K562 (cell line): ENCODE measurements at regions not wholly inside any gene's neighbourhood (a gene's known extent, or its start where the extent isn't known, plus 50 kb on each side); places are given as distances from the start of the nearest gene placed in this dataset.

Experiments
- ATAC-seq: fragments of 200-7000 bp; cut with Tn5 transposase; 3 replicates; pipeline ENCODE4 v1.9.1; 2020; ENCODE audit warnings: moderate library complexity
- BruUV-seq: library from RNA; stranded (reverse); fragments of 400-500 nt; replicated peaks from 2 replicates; lab custom pipeline; 2021; lab: Mats Ljungman, UMichigan
- CTCF ChIA-PET: fragments of 300-600 bp; formaldehyde crosslinking; extraction: SDS; loops from one replicate; lab custom pipeline; 2021; ENCODE audit warnings: low intra/inter-chr PET ratio; lab: Yijun Ruan, JAX
- POLR2A ChIA-PET: fragments of 300-600, 350-650 bp; sonication (Branson Sonifier 250); formaldehyde crosslinking; extraction: SDS; loops from one replicate; lab custom pipeline; 2021; ENCODE audit warnings: antibody characterized with exemption, inconsistent platforms; lab: Yijun Ruan, JAX
- DNase-seq, 4 experiments: peaks; one replicate each; pipeline versions ENCODE4 v3.0.0 to v3.0.0-alpha.2; 2011 to 2018; ENCODE audit warnings: low spot score in 3 of 4, mixed read lengths in 3 of 4; ENCODE audit errors: extremely low read depth in 1 of 4
- FAIRE-seq: peaks from 2 replicates; lab custom pipeline; 2011; peaks lifted over from hg19 to GRCh38; lab: Jason Lieb, UNC
- H2AFZ ChIP-seq: 2 replicates; pipeline ENCODE4 v1.6.0; 2011; ENCODE audit warnings: low read depth, low read length, control low read depth, inconsistent platforms
- H3K27ac ChIP-seq: fragments of 200-600 bp; 3 replicates; pipeline ENCODE4 v1.8.0; 2011; ENCODE audit warnings: low read depth, mild to moderate bottlenecking, control low read depth, inconsistent platforms, low read length, moderate library complexity, mixed read lengths; ENCODE audit errors: extremely low read depth
- H3K27me3 ChIP-seq, 2 experiments: fragments of 300-600 bp in 1 of 2; 2 replicates in 1 of 2; 3 replicates in 1 of 2; pipeline versions ENCODE4 v1.6.0 to v1.8.0; 2011; ENCODE audit warnings: inconsistent platforms in 2 of 2, low read length in 2 of 2, mild to moderate bottlenecking in 1 of 2, mixed read lengths in 1 of 2, moderate library complexity in 1 of 2; ENCODE audit not compliant: control insufficient read depth in 2 of 2, insufficient read depth in 2 of 2
- H3K36me3 ChIP-seq: fragments of 300-600 bp; 3 replicates; pipeline ENCODE4 v1.8.0; 2011; ENCODE audit warnings: mild to moderate bottlenecking, low read length, inconsistent platforms; ENCODE audit not compliant: control insufficient read depth, insufficient read depth
- H3K4me1 ChIP-seq, 2 experiments: fragments of 200-600 bp in 1 of 2; replicated peaks in 1 of 2; 2 replicates in 1 of 2; 3 replicates in 1 of 2; pipeline versions ENCODE4 v1.5.1 to v1.8.0; 2011; ENCODE audit warnings: inconsistent platforms in 2 of 2, low read length in 2 of 2, mild to moderate bottlenecking in 1 of 2, mixed read lengths in 1 of 2, moderate library complexity in 1 of 2; ENCODE audit not compliant: control insufficient read depth in 2 of 2, insufficient read depth in 2 of 2
- H3K4me2 ChIP-seq: 2 replicates; pipeline ENCODE4 v1.6.1; 2011; ENCODE audit warnings: low read length, control low read depth, inconsistent platforms, mixed read lengths; ENCODE audit not compliant: insufficient read depth
- H3K4me3 ChIP-seq: fragments of 200-600 bp; sonication (generic), shearing (Covaris generic); 2 replicates; pipeline ENCODE4 v1.5.1; 2016; ENCODE audit warnings: control low read depth, inconsistent platforms
- H3K79me2 ChIP-seq: fragments of 200-600 bp; 3 replicates; pipeline ENCODE4 v1.8.0; 2011; ENCODE audit warnings: low read length, inconsistent platforms; ENCODE audit not compliant: control insufficient read depth, insufficient read depth
- H3K9ac ChIP-seq, 2 experiments: 2 replicates each; pipeline versions ENCODE4 v1.6.0 to v1.6.1; 2011; ENCODE audit warnings: low read depth in 2 of 2, low read length in 2 of 2, control low read depth in 1 of 2, inconsistent platforms in 1 of 2, mild to moderate bottlenecking in 1 of 2, mixed read lengths in 1 of 2; ENCODE audit not compliant: insufficient read depth in 1 of 2
- H3K9me1 ChIP-seq: one replicate; pipeline ENCODE4 v1.6.0; 2011; ENCODE audit warnings: inconsistent platforms, mild to moderate bottlenecking, low read length, moderate library complexity; ENCODE audit not compliant: control insufficient read depth, insufficient read depth
- H3K9me3 ChIP-seq: replicated peaks from 2 replicates; pipeline ENCODE4 v1.5.1; 2011; ENCODE audit warnings: low read depth, low read length, inconsistent platforms; ENCODE audit not compliant: control insufficient read depth, insufficient read depth
- H4K20me1 ChIP-seq: replicated peaks from 2 replicates; pipeline ENCODE4 v1.6.1; 2011; ENCODE audit warnings: low read length, inconsistent platforms, mixed read lengths; ENCODE audit not compliant: control insufficient read depth, insufficient read depth
- ARID4B ChIP-seq: sonication (generic); formaldehyde crosslinking; IDR thresholded peaks from 2 replicates; pipeline ENCODE4 v1.8.0; 2022; ENCODE audit warnings: mild to moderate bottlenecking, missing genetic modification reagents
- ASH1L ChIP-seq: fragments of 450-650 bp; IDR thresholded peaks from 2 replicates; pipeline ENCODE4 v1.6.1; 2018; ENCODE audit warnings: borderline replicate concordance, mild to moderate bottlenecking, low read depth; ENCODE audit not compliant: partially characterized antibody
- BMI1 ChIP-seq: fragments of 150-350 bp; IDR thresholded peaks from 2 replicates; pipeline ENCODE4 v1.6.1; 2014; ENCODE audit warnings: low read length
- BRCA1 ChIP-seq, 2 experiments: fragments of 450-650 bp in 1 of 2; sonication (generic) in 1 of 2; formaldehyde crosslinking in 1 of 2; IDR thresholded peaks; 2 replicates each; pipeline versions ENCODE4 v1.5.0 to v1.6.1; 2017 to 2020; ENCODE audit warnings: mild to moderate bottlenecking in 1 of 2, missing genetic modification reagents in 1 of 2
- GABPB2 ChIP-seq: fragments of 250-450 bp; sonication (Bioruptor Pico); conservative IDR thresholded peaks from 2 replicates; pipeline ENCODE4 v1.5.1; 2021; ENCODE audit warnings: mild to moderate bottlenecking
- GTF2A2 ChIP-seq: IDR thresholded peaks from 2 replicates; pipeline ENCODE4 v1.6.1; 2016; ENCODE audit warnings: mild to moderate bottlenecking, missing genetic modification characterization, missing compliant biosample characterization
- HBP1 ChIP-seq: fragments of 450-650 bp; formaldehyde crosslinking; IDR thresholded peaks from 2 replicates; pipeline ENCODE4 v1.4.0; 2022; ENCODE audit warnings: missing genetic modification characterization
- MCM3 ChIP-seq: fragments of 450-650 bp; IDR thresholded peaks from 2 replicates; pipeline ENCODE4 v1.6.1; 2016
- NCOR1 ChIP-seq: fragments of 450-650 bp; IDR thresholded peaks from 2 replicates; pipeline ENCODE4 v1.6.1; 2016; ENCODE audit warnings: mild to moderate bottlenecking, moderate library complexity
- NR1H2 ChIP-seq: sonication (generic); formaldehyde crosslinking; IDR thresholded peaks from 2 replicates; pipeline ENCODE4 v1.4.0; 2020; ENCODE audit warnings: mild to moderate bottlenecking, missing genetic modification reagents
- OTX1 ChIP-seq: fragments of 450-650 bp; formaldehyde crosslinking; IDR thresholded peaks from 2 replicates; pipeline ENCODE4 v1.4.0; 2022; ENCODE audit warnings: mild to moderate bottlenecking
- POLR2AphosphoS5 ChIP-seq: IDR thresholded peaks from 2 replicates; pipeline ENCODE4 v1.6.1; 2011; ENCODE audit warnings: mild to moderate bottlenecking, low read depth, low read length, moderate library complexity; ENCODE audit not compliant: control insufficient read depth, insufficient read depth
- PTRF ChIP-seq: fragments of 450-650 bp; IDR thresholded peaks from 2 replicates; pipeline ENCODE4 v1.6.1; 2016; ENCODE audit warnings: mild to moderate bottlenecking, missing genetic modification characterization, missing compliant biosample characterization
- TCFL5 ChIP-seq: fragments of 250-450 bp; sonication (Bioruptor Pico); conservative IDR thresholded peaks from 2 replicates; pipeline ENCODE4 v1.6.1; 2021; ENCODE audit warnings: mild to moderate bottlenecking, moderate library complexity, matching md5 sums
- TEAD2 ChIP-seq: fragments of 450-650 bp; IDR thresholded peaks from 2 replicates; pipeline ENCODE4 v1.6.1; 2016; ENCODE audit warnings: missing genetic modification characterization, control low read depth, missing compliant biosample characterization
- ZNF184 ChIP-seq: sonication (generic); formaldehyde crosslinking; IDR thresholded peaks from 2 replicates; pipeline ENCODE4 v1.5.0; 2020; ENCODE audit warnings: missing genetic modification reagents
- ZNF197 ChIP-seq: fragments of 200-800 bp; sonication (Bioruptor generic); IDR thresholded peaks from 2 replicates; pipeline ENCODE4 v1.6.1; 2016; ENCODE audit warnings: low read depth, missing genetic modification characterization, missing compliant biosample characterization
- ZNF23 ChIP-seq: fragments of 250-450 bp; sonication (Bioruptor Pico); IDR thresholded peaks from 2 replicates; pipeline ENCODE4 v1.4.0; 2020; ENCODE audit warnings: mild to moderate bottlenecking
- ZNF41 ChIP-seq: fragments of 250-450 bp; sonication (Bioruptor Pico); conservative IDR thresholded peaks from 2 replicates; pipeline ENCODE4 v1.4.0; 2020; ENCODE audit warnings: mild to moderate bottlenecking
- WGBS: fragments of 100-300 bp; shearing (Covaris generic); methylation state at CpG from one replicate; pipeline ENCODE4 v1.1.6; 2016; ENCODE audit warnings: low coverage, mixed read lengths; ENCODE audit not compliant: insufficient coverage; ENCODE audit errors: missing lambda C conversion rate; 5-methylcytosine and 5-hydroxymethylcytosine counted together
- in situ Hi-C: fragments of 300-500 bp; cut with MboI; formaldehyde crosslinking; loops from 4 replicates; pipeline ENCODE4 v1.15.0; 2018; ENCODE audit warnings: inconsistent platforms, mixed read lengths
- intact Hi-C: fragments of 100-400 bp; cut with micrococcal nuclease; formaldehyde crosslinking; loops from 2 replicates; pipeline ENCODE4 v1.14.2; 2022

GRCh38 chr2:217071416-217071815 lies 211.6 kb upstream of the TNP1 start:
- no peak overlapping the region for H3K27ac ChIP-seq
- H3K4me3 ChIP-seq, result no peak overlapping the region
- in situ Hi-C loops, result no loop called here
- H3K9ac ChIP-seq, result no peak overlapping the region
- no peaks in the 10 kb centered on the region for H3K27me3 ChIP-seq
- H3K4me2 ChIP-seq, result no peak overlapping the region
- no peaks in the 10 kb centered on the region for H3K79me2 ChIP-seq
- H3K4me1 ChIP-seq, result peaks cover 3 to 10% of the 10 kb centered on the region in 2 experiments; a peak in 3 of 5 replicates
- no peaks in the 10 kb centered on the region for H4K20me1 ChIP-seq
- no TSS peak for BruUV-seq
- H3K9me3 ChIP-seq, result no peaks in the 10 kb centered on the region; the same call in 1 of the 2 replicates
- 63% methylated on average over 8 of the region's 8 CpGs for WGBS
- TF ChIP-seq ZNF23 (no peak), ZNF197 (CRISPR knock-in tag) (no peak), PTRF (tag) (no peak), BMI1 (no peak), OTX1 (CRISPR knock-in tag) (no peak), TEAD2 (tag) (no peak), ZNF184 (no peak), NCOR1 (no peak), ARID4B (CRISPR knock-in tag) (no peak), GTF2A2 (tag) (no peak), NR1H2 (CRISPR knock-in tag) (no peak), MCM3 (no peak), ASH1L (no peak), GABPB2 (no peak), ZNF41 (CRISPR knock-in tag) (no peak), BRCA1 (IDR thresholded peaks at IDR 0.05) (no peak), BRCA1 (CRISPR knock-in tag; IDR thresholded peaks at IDR 0.05) (no peak), HBP1 (CRISPR knock-in tag) (no peak), POLR2AphosphoS5 (no peak), TCFL5 (CRISPR knock-in tag) (no peak)
- DNase-seq, result no peak
- no peaks in the 10 kb centered on the region for H3K36me3 ChIP-seq
- POLR2A ChIA-PET, result interaction anchor here (0.6 to 1.9 kb wide), 2 partner anchors 9 to 193 kb away, joined by 3 to 4 read pairs; no protein-coding TSS in a partner anchor
- no peaks in the 10 kb centered on the region for H3K9me1 ChIP-seq
- CTCF ChIA-PET, result no interaction called here
- intact Hi-C loops, result no loop called here
- FAIRE-seq, result no peak
- no peak overlapping the region for H2AFZ ChIP-seq
- no peak for ATAC-seq
